H1 (cell line): ENCODE measurements at regions not wholly inside any gene's neighbourhood (a gene's known extent, or its start where the extent isn't known, plus 50 kb on each side); places are given as distances from the start of the nearest gene placed in this dataset.

ENCODE experiments used
- CTCF ChIA-PET: fragments of 300-600 bp; sonication (Branson Sonifier 250); formaldehyde crosslinking; loops from one replicate; lab custom pipeline; 2021; ENCODE audit not compliant: partially characterized antibody; lab: Charles Lee
- POLR2A ChIA-PET: fragments of 300-600 bp; sonication (Branson Sonifier 250); formaldehyde crosslinking; loops from one replicate; lab custom pipeline; 2021; ENCODE audit warnings: inconsistent platforms; ENCODE audit not compliant: partially characterized antibody; lab: Charles Lee
- DNase-seq, 2 experiments: peaks; one replicate each; pipeline versions ENCODE4 v3.0.0 to v3.0.0-alpha.2; 2010 to 2022; ENCODE audit warnings: low spot score in 2 of 2, low read depth in 1 of 2, mixed read lengths in 1 of 2
- FAIRE-seq: peaks from 2 replicates; lab custom pipeline; 2011; peaks lifted over from hg19 to GRCh38; lab: Jason Lieb, UNC
- H2AFZ ChIP-seq: 2 replicates; pipeline ENCODE4 v1.8.1; 2012; ENCODE audit warnings: low read length, inconsistent platforms
- H2AK5ac ChIP-seq: 2 replicates; pipeline ENCODE4 v1.6.1; 2013; ENCODE audit warnings: low read depth, low read length
- H2BK120ac ChIP-seq: replicated peaks from 2 replicates; pipeline ENCODE3; 2013; ENCODE audit warnings: low read depth, low read length, inconsistent platforms
- H2BK12ac ChIP-seq: 2 replicates; pipeline ENCODE4 v1.6.1; 2013; ENCODE audit warnings: low read depth, low read length
- H2BK15ac ChIP-seq: 2 replicates; pipeline ENCODE4 v1.6.1; 2013; ENCODE audit warnings: low read length
- H2BK20ac ChIP-seq: 2 replicates; pipeline ENCODE4 v1.6.1; 2013; ENCODE audit warnings: low read length
- H2BK5ac ChIP-seq: 2 replicates; pipeline ENCODE4 v1.6.1; 2013; ENCODE audit warnings: low read depth, low read length
- H3K14ac ChIP-seq: 2 replicates; pipeline ENCODE4 v1.6.1; 2013; ENCODE audit warnings: inconsistent platforms; ENCODE audit not compliant: insufficient read length
- H3K18ac ChIP-seq: 2 replicates; pipeline ENCODE4 v1.6.1; 2013; ENCODE audit warnings: low read length; ENCODE audit errors: extremely low read depth
- H3K23ac ChIP-seq: 2 replicates; pipeline ENCODE4 v1.6.1; 2013; ENCODE audit warnings: inconsistent platforms; ENCODE audit not compliant: insufficient read length
- H3K23me2 ChIP-seq: 2 replicates; pipeline ENCODE4 v1.6.1; 2013; ENCODE audit warnings: low read depth, low read length
- H3K27ac ChIP-seq: 2 replicates; pipeline ENCODE4 v1.6.1; 2011; ENCODE audit warnings: low read depth, low read length, inconsistent platforms
- H3K27me3 ChIP-seq, 4 experiments: replicated peaks in 1 of 4; 1 replicate in 1 of 4; 2 replicates in 3 of 4; pipeline versions ENCODE4 v1.6.1 to v1.8.1; 2011 to 2013; ENCODE audit warnings: low read length in 3 of 4, mild to moderate bottlenecking in 3 of 4, inconsistent platforms in 2 of 4, mixed read lengths in 2 of 4, moderate library complexity in 1 of 4; ENCODE audit not compliant: control insufficient read depth in 3 of 4, insufficient read depth in 3 of 4; ENCODE audit errors: extremely low read depth in 1 of 4
- H3K36me3 ChIP-seq, 4 experiments: 2 replicates each; pipeline versions ENCODE4 v1.6.1 to v1.8.1; 2011 to 2013; ENCODE audit warnings: mild to moderate bottlenecking in 4 of 4, low read length in 3 of 4, moderate library complexity in 2 of 4, control low read depth in 1 of 4, inconsistent platforms in 1 of 4; ENCODE audit not compliant: insufficient read depth in 4 of 4, control insufficient read depth in 2 of 4
- H3K4ac ChIP-seq: replicated peaks from 2 replicates; pipeline ENCODE3; 2013; ENCODE audit warnings: low read length, low read depth, mixed read lengths, inconsistent platforms; ENCODE audit not compliant: insufficient read length
- H3K4me1 ChIP-seq, 4 experiments: replicated peaks in 1 of 4; 1 replicate in 1 of 4; 2 replicates in 3 of 4; pipeline versions ENCODE4 v1.6.1 to v1.8.1; 2011 to 2013; ENCODE audit warnings: low read length in 3 of 4, inconsistent platforms in 2 of 4, mixed read lengths in 1 of 4; ENCODE audit not compliant: insufficient read depth in 4 of 4, control insufficient read depth in 3 of 4
- H3K4me2 ChIP-seq, 2 experiments: 2 replicates each; pipeline versions ENCODE4 v1.6.1 to v1.8.1; 2011 to 2013; ENCODE audit warnings: low read depth in 2 of 2, low read length in 2 of 2, control low read depth in 1 of 2, inconsistent platforms in 1 of 2, mild to moderate bottlenecking in 1 of 2; ENCODE audit not compliant: insufficient read depth in 1 of 2
- H3K4me3 ChIP-seq, 4 experiments: fragments of 200-600, 300-600 bp in 1 of 4; sonication (generic), shearing (Covaris generic), sonication (Bioruptor Twin) in 1 of 4; 2 replicates each; pipeline versions ENCODE4 v1.5.1 to v1.8.1; 2011 to 2016; ENCODE audit warnings: low read length in 4 of 4, low read depth in 3 of 4, control low read depth in 2 of 4, inconsistent platforms in 2 of 4, mild to moderate bottlenecking in 2 of 4, mixed read lengths in 1 of 4, moderate library complexity in 1 of 4; ENCODE audit not compliant: insufficient read depth in 2 of 4; ENCODE audit errors: extremely low read depth in 1 of 4
- H3K56ac ChIP-seq: replicated peaks from 2 replicates; pipeline ENCODE3; 2013; ENCODE audit warnings: low read depth, mild to moderate bottlenecking, mixed read lengths, low read length, inconsistent platforms; ENCODE audit not compliant: insufficient read length
- H3K79me1 ChIP-seq: 2 replicates; pipeline ENCODE4 v1.6.1; 2013; ENCODE audit warnings: low read depth, low read length, control low read depth
- H3K79me2 ChIP-seq, 2 experiments: 2 replicates each; pipeline versions ENCODE4 v1.6.1 to v1.8.1; 2012 to 2013; ENCODE audit warnings: low read length in 2 of 2, mild to moderate bottlenecking in 2 of 2, inconsistent platforms in 1 of 2; ENCODE audit not compliant: insufficient read depth in 2 of 2, control insufficient read depth in 1 of 2
- H3K9ac ChIP-seq, 4 experiments: replicated peaks in 1 of 4; 1 replicate in 1 of 4; 2 replicates in 3 of 4; pipeline versions ENCODE4 v1.6.1 to v1.8.1; 2011 to 2013; ENCODE audit warnings: low read depth in 3 of 4, low read length in 3 of 4, control low read depth in 2 of 4, mild to moderate bottlenecking in 2 of 4, moderate library complexity in 2 of 4, inconsistent platforms in 1 of 4; ENCODE audit errors: extremely low read depth in 1 of 4
- H3K9me3 ChIP-seq, 2 experiments: 2 replicates each; pipeline versions ENCODE4 v1.6.1 to v1.8.1; 2012 to 2013; ENCODE audit warnings: mild to moderate bottlenecking in 2 of 2, moderate library complexity in 2 of 2, control low read depth in 1 of 2, inconsistent platforms in 1 of 2, low read depth in 1 of 2, low read length in 1 of 2, mixed read lengths in 1 of 2; ENCODE audit not compliant: insufficient read depth in 2 of 2
- H4K20me1 ChIP-seq, 2 experiments: replicated peaks in 1 of 2; 2 replicates each; pipeline versions ENCODE3 to v1.8.1; 2011 to 2013; ENCODE audit warnings: inconsistent platforms in 2 of 2, low read length in 2 of 2, mild to moderate bottlenecking in 1 of 2; ENCODE audit not compliant: insufficient read depth in 2 of 2, control insufficient read depth in 1 of 2
- H4K5ac ChIP-seq: 2 replicates; pipeline ENCODE4 v1.6.1; 2013; ENCODE audit warnings: low read length, low read depth, mixed read lengths, inconsistent platforms; ENCODE audit not compliant: insufficient read length
- H4K8ac ChIP-seq: 2 replicates; pipeline ENCODE4 v1.8.0; 2013; ENCODE audit warnings: mild to moderate bottlenecking, moderate library complexity, low read length, inconsistent platforms; ENCODE audit not compliant: insufficient read depth; ENCODE audit errors: extremely low read depth
- H4K91ac ChIP-seq: replicated peaks from 2 replicates; pipeline ENCODE3; 2013; ENCODE audit warnings: low read length, mixed read lengths, inconsistent platforms; ENCODE audit not compliant: insufficient read length
- ASH2L ChIP-seq: fragments of 200-600, 300-600 bp; sonication (generic); IDR thresholded peaks from one replicate; pipeline ENCODE4 v1.7.1; 2017; ENCODE audit warnings: low read length
- BCL11A ChIP-seq, 2 experiments: IDR thresholded peaks; one replicate each; pipeline ENCODE4 v1.6.1; 2011; ENCODE audit warnings: low read depth in 2 of 2, low read length in 2 of 2, mild to moderate bottlenecking in 2 of 2
- CBX8 ChIP-seq: fragments of 300-800, 300-1000 bp; sonication (generic); IDR thresholded peaks from 2 replicates; pipeline ENCODE4 v1.7.1; 2016; ENCODE audit warnings: low read depth, low read length, borderline replicate concordance
- CHD2 ChIP-seq: IDR thresholded peaks from 2 replicates; pipeline ENCODE4 v1.6.1; 2012; ENCODE audit warnings: low read length, improper control_type of control experiment
- HDAC6 ChIP-seq: IDR thresholded peaks from one replicate; pipeline ENCODE4 v1.7.1; 2012; ENCODE audit warnings: low read depth, mild to moderate bottlenecking, inconsistent platforms, low read length, moderate library complexity
- JUN ChIP-seq: IDR thresholded peaks from 2 replicates; pipeline ENCODE4 v1.6.1; 2011; ENCODE audit warnings: low read depth, mild to moderate bottlenecking, improper control_type of control experiment, low read length
- POLR2A ChIP-seq, 2 experiments: IDR thresholded peaks; 1 replicate in 1 of 2; 2 replicates in 1 of 2; pipeline ENCODE4 v1.6.1; 2011; ENCODE audit warnings: low read depth in 2 of 2, low read length in 2 of 2, mild to moderate bottlenecking in 2 of 2; ENCODE audit errors: control extremely low read depth in 1 of 2
- POU5F1 ChIP-seq: IDR thresholded peaks from 2 replicates; pipeline ENCODE4 v1.6.1; 2011; ENCODE audit warnings: low read depth, mild to moderate bottlenecking, low read length, moderate library complexity
- RNF2 ChIP-seq: fragments of 200-900, 300-1000 bp; sonication (generic); IDR thresholded peaks from 2 replicates; pipeline ENCODE4 v1.7.1; 2016; ENCODE audit warnings: borderline replicate concordance, low read depth, mild to moderate bottlenecking, antibody characterized with exemption, low read length; ENCODE audit not compliant: poor library complexity, severe bottlenecking; ENCODE audit errors: missing control alignments
- SP4 ChIP-seq: IDR thresholded peaks from 2 replicates; pipeline ENCODE4 v1.6.1; 2012; ENCODE audit warnings: low read length, inconsistent platforms
- TAF1 ChIP-seq: IDR thresholded peaks from 2 replicates; pipeline ENCODE4 v1.6.1; 2011; ENCODE audit warnings: mild to moderate bottlenecking, low read depth, low read length
- TAF7 ChIP-seq: optimal IDR thresholded peaks from 2 replicates; pipeline ENCODE3; 2011; ENCODE audit warnings: low read depth, mild to moderate bottlenecking, inconsistent platforms, low read length, moderate library complexity, borderline replicate concordance
- WGBS, 2 experiments: shearing (Covaris generic) in 1 of 2; methylation state at CpG; one replicate each; pipeline versions ENCODE4 v1.1.6 to v1.1.7; 2013 to 2015; ENCODE audit warnings: low lambda C conversion rate in 2 of 2, mixed read lengths in 2 of 2, inconsistent platforms in 1 of 2, low coverage in 1 of 2, missing lambda C conversion rate in 1 of 2; ENCODE audit not compliant: insufficient replicate concordance in 2 of 2, insufficient coverage in 1 of 2, insufficient read length in 1 of 2; ENCODE audit errors: extremely low coverage in 1 of 2, missing lambda C conversion rate in 1 of 2; 5-methylcytosine and 5-hydroxymethylcytosine counted together
- TF ChIP-seq, protein P1 (sequence below), 3 experiments: IDR thresholded peaks; 1 replicate in 2 of 3; 2 replicates in 1 of 3; pipeline versions ENCODE4 v1.5.1 to v1.6.1; 2011; ENCODE audit warnings: low read length in 3 of 3, mild to moderate bottlenecking in 3 of 3, inconsistent platforms in 2 of 3, low read depth in 1 of 3, moderate library complexity in 1 of 3; ENCODE audit not compliant: insufficient read depth in 1 of 3; ENCODE audit errors: control extremely low read depth in 1 of 3

GRCh38 chr12:46941981-46942380 is 116.2 kb upstream of the SLC38A4 start:
- Histone ChIP-seq H3K9ac (no peak overlapping the region), H2BK12ac (no peak overlapping the region), H4K91ac (no peak overlapping the region), H2AFZ (no peak overlapping the region), H3K4me2 (no peak overlapping the region), H3K56ac (no peak overlapping the region), H3K18ac (no peak overlapping the region), H2AK5ac (no peak overlapping the region), H3K23me2 (peaks cover 2% of the 10 kb centered on the region; the same call in 1 of the 2 replicates), H2BK5ac (no peak overlapping the region), H2BK120ac (no peak overlapping the region), H4K20me1 (no peaks in the 10 kb centered on the region), H2BK20ac (no peak overlapping the region), H3K36me3 (no peaks in the 10 kb centered on the region), H3K27ac (no peak overlapping the region), H3K4me3 (no peak overlapping the region), H3K9me3 (no peaks in the 10 kb centered on the region), H3K23ac (peak overlapping the region; percentile 52), H3K4me1 (no peaks in the 10 kb centered on the region), H3K27me3 (no peaks in the 10 kb centered on the region), H4K8ac (no peak overlapping the region), H2BK15ac (no peak overlapping the region), H3K79me2 (no peaks in the 10 kb centered on the region), H3K14ac (peak overlapping the region; percentile 77), H4K5ac (no peak overlapping the region), H3K79me1 (no peaks in the 10 kb centered on the region), H3K4ac (no peak overlapping the region)
- FAIRE-seq (no peak), DNase-seq (no peak)
- ChIA-PET POLR2A (no interaction called here), CTCF (interaction anchor here (1.2 to 2.7 kb wide), 2 partner anchors 14 to 79 kb away, joined by 3 to 12 read pairs; no protein-coding TSS in a partner anchor)
- 81% methylated on average over 1 of the region's 1 CpG; no CpG with 5 or more reads in 1 of the 2 experiments for WGBS, 2 experiments
- TF ChIP-seq RNF2: no peak
- no peak for TF ChIP-seq POLR2A (IDR thresholded peaks at IDR 0.05; ENCODE audit: control extremely low read depth in 1 of 2, low read depth in 2 of 2, low read length in 2 of 2)
- no peak for TF ChIP-seq TAF7
- no peak for TF ChIP-seq SP4
- no peak for TF ChIP-seq HDAC6
- no peak for TF ChIP-seq CHD2
- TF ChIP-seq CBX8: no peak
- TF ChIP-seq, protein P1, sequence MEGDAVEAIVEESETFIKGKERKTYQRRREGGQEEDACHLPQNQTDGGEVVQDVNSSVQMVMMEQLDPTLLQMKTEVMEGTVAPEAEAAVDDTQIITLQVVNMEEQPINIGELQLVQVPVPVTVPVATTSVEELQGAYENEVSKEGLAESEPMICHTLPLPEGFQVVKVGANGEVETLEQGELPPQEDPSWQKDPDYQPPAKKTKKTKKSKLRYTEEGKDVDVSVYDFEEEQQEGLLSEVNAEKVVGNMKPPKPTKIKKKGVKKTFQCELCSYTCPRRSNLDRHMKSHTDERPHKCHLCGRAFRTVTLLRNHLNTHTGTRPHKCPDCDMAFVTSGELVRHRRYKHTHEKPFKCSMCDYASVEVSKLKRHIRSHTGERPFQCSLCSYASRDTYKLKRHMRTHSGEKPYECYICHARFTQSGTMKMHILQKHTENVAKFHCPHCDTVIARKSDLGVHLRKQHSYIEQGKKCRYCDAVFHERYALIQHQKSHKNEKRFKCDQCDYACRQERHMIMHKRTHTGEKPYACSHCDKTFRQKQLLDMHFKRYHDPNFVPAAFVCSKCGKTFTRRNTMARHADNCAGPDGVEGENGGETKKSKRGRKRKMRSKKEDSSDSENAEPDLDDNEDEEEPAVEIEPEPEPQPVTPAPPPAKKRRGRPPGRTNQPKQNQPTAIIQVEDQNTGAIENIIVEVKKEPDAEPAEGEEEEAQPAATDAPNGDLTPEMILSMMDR (IDR thresholded peaks at IDR 0.05; ENCODE audit: control extremely low read depth in 1 of 3, insufficient read depth in 1 of 3, low read depth in 1 of 3, low read length in 3 of 3): no peak
- TF ChIP-seq ASH2L: no peak
- no peak for TF ChIP-seq BCL11A (IDR thresholded peaks at IDR 0.05; ENCODE audit: low read depth in 2 of 2, low read length in 2 of 2)
- no peak for TF ChIP-seq JUN
- no peak for TF ChIP-seq TAF1
- no peak for TF ChIP-seq POU5F1
